ENCODE measurements at regions not wholly inside any gene's neighbourhood (a gene's known extent, or its start where the extent isn't known, plus 50 kb on each side); places are given as distances from the start of the nearest gene placed in this dataset.

DNA sequence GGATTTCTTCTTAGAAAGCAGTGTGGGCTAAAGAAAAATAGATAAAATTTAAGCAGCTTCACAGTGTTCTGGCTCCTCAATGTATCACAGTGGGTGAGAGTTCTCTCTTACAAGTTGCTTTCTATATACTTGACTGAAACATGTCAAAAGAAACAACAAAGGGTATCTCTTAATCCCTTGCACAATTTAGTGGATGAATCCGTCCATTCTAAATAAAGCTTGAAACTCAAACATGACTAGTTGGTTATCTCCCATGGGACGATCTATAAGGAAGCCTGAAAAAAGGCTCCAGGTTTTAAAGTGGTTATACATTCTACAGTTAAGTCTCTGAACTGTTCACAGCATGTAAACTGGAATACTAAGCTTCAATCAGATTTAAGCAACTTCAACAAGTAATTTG, 993.1 kb upstream of the CNTN5 start:
- H4K20me1 ChIP-seq (ENCODE audit: insufficient read depth, low read length): no peaks in the 10 kb centered on the region
- H2AFZ ChIP-seq (ENCODE audit: low read length): no peak overlapping the region
- H3K9me2 ChIP-seq (ENCODE audit: low read depth, low read length): no peaks in the 10 kb centered on the region
- H3K9me3 ChIP-seq (ENCODE audit: low read length): no peaks in the 10 kb centered on the region
- H3K79me2 ChIP-seq (ENCODE audit: insufficient read depth, low read length): no peaks in the 10 kb centered on the region
- H3K4me2 ChIP-seq (ENCODE audit: low read length): no peak overlapping the region
- TF ChIP-seq, protein P1, sequence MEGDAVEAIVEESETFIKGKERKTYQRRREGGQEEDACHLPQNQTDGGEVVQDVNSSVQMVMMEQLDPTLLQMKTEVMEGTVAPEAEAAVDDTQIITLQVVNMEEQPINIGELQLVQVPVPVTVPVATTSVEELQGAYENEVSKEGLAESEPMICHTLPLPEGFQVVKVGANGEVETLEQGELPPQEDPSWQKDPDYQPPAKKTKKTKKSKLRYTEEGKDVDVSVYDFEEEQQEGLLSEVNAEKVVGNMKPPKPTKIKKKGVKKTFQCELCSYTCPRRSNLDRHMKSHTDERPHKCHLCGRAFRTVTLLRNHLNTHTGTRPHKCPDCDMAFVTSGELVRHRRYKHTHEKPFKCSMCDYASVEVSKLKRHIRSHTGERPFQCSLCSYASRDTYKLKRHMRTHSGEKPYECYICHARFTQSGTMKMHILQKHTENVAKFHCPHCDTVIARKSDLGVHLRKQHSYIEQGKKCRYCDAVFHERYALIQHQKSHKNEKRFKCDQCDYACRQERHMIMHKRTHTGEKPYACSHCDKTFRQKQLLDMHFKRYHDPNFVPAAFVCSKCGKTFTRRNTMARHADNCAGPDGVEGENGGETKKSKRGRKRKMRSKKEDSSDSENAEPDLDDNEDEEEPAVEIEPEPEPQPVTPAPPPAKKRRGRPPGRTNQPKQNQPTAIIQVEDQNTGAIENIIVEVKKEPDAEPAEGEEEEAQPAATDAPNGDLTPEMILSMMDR (IDR thresholded peaks at IDR 0.05; ENCODE audit: low read length): no peak
- no peak for TF ChIP-seq EZH2 (IDR thresholded peaks at IDR 0.05; ENCODE audit: borderline replicate concordance, low read length)
- no peaks in the 10 kb centered on the region for H3K27me3 ChIP-seq (ENCODE audit: insufficient read depth, low read length)
- H3K4me3 ChIP-seq (ENCODE audit: low read depth, low read length, poor library complexity, severe bottlenecking): no peak overlapping the region
- H3K4me1 ChIP-seq (ENCODE audit: insufficient read depth, low read length, severe bottlenecking): no peaks in the 10 kb centered on the region
- H3K9ac ChIP-seq (ENCODE audit: low read length): no peak overlapping the region
- no peaks in the 10 kb centered on the region for H3F3A ChIP-seq (ENCODE audit: insufficient read depth, low read length)
- no peaks in the 10 kb centered on the region for H3K36me3 ChIP-seq (ENCODE audit: insufficient read depth, low read length)
- no peak overlapping the region for H3K27ac ChIP-seq (ENCODE audit: low read depth, low read length, poor library complexity, severe bottlenecking)

DNA sequence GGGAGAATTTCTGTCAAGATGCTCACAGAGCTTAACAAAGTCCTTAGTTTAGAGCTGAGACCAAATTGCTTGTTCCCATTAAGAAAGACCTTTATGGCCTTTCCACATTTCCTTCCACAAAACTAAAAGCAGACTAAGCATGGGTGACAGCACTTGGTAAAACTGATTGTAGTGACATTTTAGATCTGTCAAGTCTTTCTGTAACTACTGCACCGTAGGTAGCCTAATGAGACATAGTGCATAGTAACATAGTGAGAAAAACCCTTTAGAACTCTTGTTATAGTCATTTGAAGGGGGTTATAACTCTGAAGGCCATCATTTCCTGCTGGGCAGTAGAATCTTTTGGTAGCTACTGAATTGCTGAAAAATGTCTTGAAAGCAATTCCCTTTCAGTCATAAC, 990.9 kb upstream of the CNTN5 start:
- no peaks in the 10 kb centered on the region for H4K20me1 ChIP-seq (ENCODE audit: insufficient read depth, low read length)
- no peaks in the 10 kb centered on the region for H3K79me2 ChIP-seq (ENCODE audit: insufficient read depth, low read length)
- H3K27ac ChIP-seq (ENCODE audit: low read depth, low read length, poor library complexity, severe bottlenecking): no peak overlapping the region
- no peaks in the 10 kb centered on the region for H3K4me1 ChIP-seq (ENCODE audit: insufficient read depth, low read length, severe bottlenecking)
- H3K4me2 ChIP-seq (ENCODE audit: low read length): no peak overlapping the region
- H3K4me3 ChIP-seq (ENCODE audit: low read depth, low read length, poor library complexity, severe bottlenecking): no peak overlapping the region
- H3F3A ChIP-seq (ENCODE audit: insufficient read depth, low read length): no peaks in the 10 kb centered on the region
- H3K9me3 ChIP-seq (ENCODE audit: low read length): no peaks in the 10 kb centered on the region
- no peak overlapping the region for H2AFZ ChIP-seq (ENCODE audit: low read length)
- no peaks in the 10 kb centered on the region for H3K27me3 ChIP-seq (ENCODE audit: insufficient read depth, low read length)
- no peaks in the 10 kb centered on the region for H3K36me3 ChIP-seq (ENCODE audit: insufficient read depth, low read length)
- no peaks in the 10 kb centered on the region for H3K9me2 ChIP-seq (ENCODE audit: low read depth, low read length)
- no peak overlapping the region for H3K9ac ChIP-seq (ENCODE audit: low read length)
- TF ChIP-seq EZH2 (IDR thresholded peaks at IDR 0.05; ENCODE audit: borderline replicate concordance, low read length): no peak
- TF ChIP-seq, protein P1 (IDR thresholded peaks at IDR 0.05; ENCODE audit: low read length): no peak

GRCh38 chr11:98036810-98037209, 983.9 kb upstream of the CNTN5 start:
- H3K27me3 ChIP-seq (ENCODE audit: insufficient read depth, low read length): no peaks in the 10 kb centered on the region
- H4K20me1 ChIP-seq (ENCODE audit: insufficient read depth, low read length): no peaks in the 10 kb centered on the region
- no peak overlapping the region for H2AFZ ChIP-seq (ENCODE audit: low read length)
- H3K79me2 ChIP-seq (ENCODE audit: insufficient read depth, low read length): no peaks in the 10 kb centered on the region
- no peaks in the 10 kb centered on the region for H3F3A ChIP-seq (ENCODE audit: insufficient read depth, low read length)
- H3K4me1 ChIP-seq (ENCODE audit: insufficient read depth, low read length, severe bottlenecking): no peaks in the 10 kb centered on the region
- no peaks in the 10 kb centered on the region for H3K36me3 ChIP-seq (ENCODE audit: insufficient read depth, low read length)
- H3K27ac ChIP-seq (ENCODE audit: low read depth, low read length, poor library complexity, severe bottlenecking): no peak overlapping the region
- no peak for TF ChIP-seq EZH2 (IDR thresholded peaks at IDR 0.05; ENCODE audit: borderline replicate concordance, low read length)
- TF ChIP-seq, protein P1 (IDR thresholded peaks at IDR 0.05; ENCODE audit: low read length): no peak
- no peaks in the 10 kb centered on the region for H3K9me2 ChIP-seq (ENCODE audit: low read depth, low read length)
- no peaks in the 10 kb centered on the region for H3K9me3 ChIP-seq (ENCODE audit: low read length)
- H3K4me3 ChIP-seq (ENCODE audit: low read depth, low read length, poor library complexity, severe bottlenecking): no peak overlapping the region
- H3K4me2 ChIP-seq (ENCODE audit: low read length): no peak overlapping the region
- H3K9ac ChIP-seq (ENCODE audit: low read length): no peak overlapping the region
